AG09309 (cell line): ENCODE measurements at regions not wholly inside any gene's neighbourhood (a gene's known extent, or its start where the extent isn't known, plus 50 kb on each side); places are given as distances from the start of the nearest gene placed in this dataset.
"Not testable (repeated sequence)": the region's sequence is repeated elsewhere in the genome, so short reads cannot be mapped to it uniquely, and the experiment has no call there.

Experiments used
- DNase-seq: peaks from one replicate; pipeline ENCODE4 v3.0.0-alpha.2; 2010; ENCODE audit warnings: low read depth
- H3K4me3 ChIP-seq: 2 replicates; pipeline ENCODE4 v1.5.1; 2011; ENCODE audit warnings: mild to moderate bottlenecking, low read depth, low read length, moderate library complexity; ENCODE audit not compliant: control insufficient read depth
- TF ChIP-seq, protein P1 (sequence below): IDR thresholded peaks from 2 replicates; pipeline ENCODE4 v1.5.1; 2011; ENCODE audit warnings: mild to moderate bottlenecking, low read depth, low read length, inconsistent platforms; ENCODE audit not compliant: insufficient read depth, control insufficient read depth; ENCODE audit errors: missing control alignments

DNA sequence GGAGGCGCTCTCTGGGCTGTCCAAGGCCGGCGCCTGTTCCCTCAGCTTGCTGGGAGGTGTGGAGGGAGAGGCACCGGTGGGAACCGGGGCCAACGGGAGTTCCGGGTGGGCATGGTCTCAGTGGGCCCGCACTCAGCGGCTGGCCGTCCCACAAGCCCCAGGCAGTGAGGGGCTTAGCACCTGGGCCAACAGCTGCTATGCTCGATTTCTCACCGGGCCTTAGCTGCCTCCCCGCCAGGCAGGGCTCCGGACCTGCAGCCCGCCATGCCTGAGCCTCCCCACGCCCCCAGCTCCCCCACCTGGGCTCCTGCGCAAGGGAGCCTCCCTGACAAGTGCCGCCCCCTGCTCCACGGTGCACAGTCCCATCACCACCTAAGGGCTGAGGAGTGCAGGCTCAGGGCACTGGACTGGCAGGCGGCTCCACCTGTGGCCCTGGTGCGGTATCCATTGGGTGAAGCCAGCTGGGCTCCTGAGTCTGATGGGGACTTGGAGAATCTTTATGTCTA is 276.5 kb downstream of the SH2D4B start:
- no peak for DNase-seq
- TF ChIP-seq, protein P1, sequence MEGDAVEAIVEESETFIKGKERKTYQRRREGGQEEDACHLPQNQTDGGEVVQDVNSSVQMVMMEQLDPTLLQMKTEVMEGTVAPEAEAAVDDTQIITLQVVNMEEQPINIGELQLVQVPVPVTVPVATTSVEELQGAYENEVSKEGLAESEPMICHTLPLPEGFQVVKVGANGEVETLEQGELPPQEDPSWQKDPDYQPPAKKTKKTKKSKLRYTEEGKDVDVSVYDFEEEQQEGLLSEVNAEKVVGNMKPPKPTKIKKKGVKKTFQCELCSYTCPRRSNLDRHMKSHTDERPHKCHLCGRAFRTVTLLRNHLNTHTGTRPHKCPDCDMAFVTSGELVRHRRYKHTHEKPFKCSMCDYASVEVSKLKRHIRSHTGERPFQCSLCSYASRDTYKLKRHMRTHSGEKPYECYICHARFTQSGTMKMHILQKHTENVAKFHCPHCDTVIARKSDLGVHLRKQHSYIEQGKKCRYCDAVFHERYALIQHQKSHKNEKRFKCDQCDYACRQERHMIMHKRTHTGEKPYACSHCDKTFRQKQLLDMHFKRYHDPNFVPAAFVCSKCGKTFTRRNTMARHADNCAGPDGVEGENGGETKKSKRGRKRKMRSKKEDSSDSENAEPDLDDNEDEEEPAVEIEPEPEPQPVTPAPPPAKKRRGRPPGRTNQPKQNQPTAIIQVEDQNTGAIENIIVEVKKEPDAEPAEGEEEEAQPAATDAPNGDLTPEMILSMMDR: no peak
- no peak overlapping the region for H3K4me3 ChIP-seq

GRCh38 chr10:80829151-80829550 is 291.4 kb downstream of the SH2D4B start:
- H3K4me3 ChIP-seq: no peak overlapping the region
- DNase-seq: no peak
- TF ChIP-seq, protein P1: no peak

GRCh38 chr10:80829562-80829961 is 291.9 kb downstream of the SH2D4B start:
- TF ChIP-seq, protein P1: no peak
- no peak overlapping the region for H3K4me3 ChIP-seq
- no peak for DNase-seq

DNA sequence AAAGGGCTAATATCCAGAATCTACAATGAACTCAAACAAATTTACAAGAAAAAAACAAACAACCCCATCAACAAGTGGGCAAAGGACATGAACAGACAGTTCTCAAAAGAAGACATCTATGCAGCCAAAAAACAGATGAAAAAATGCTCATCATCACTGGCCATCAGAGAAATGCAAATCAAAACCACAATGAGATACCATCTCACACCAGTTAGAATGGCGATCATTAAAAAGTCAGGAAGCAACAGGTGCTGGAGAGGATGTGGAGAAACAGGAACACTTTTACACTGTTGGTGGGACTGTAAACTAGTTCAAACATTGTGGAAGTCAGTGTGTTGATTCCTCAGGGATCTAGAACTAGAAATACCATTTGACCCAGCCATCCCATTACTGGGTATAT is 295.0 kb downstream of the SH2D4B start:
- DNase-seq, H3K4me3 ChIP-seq: not testable (repeated sequence)

DNA sequence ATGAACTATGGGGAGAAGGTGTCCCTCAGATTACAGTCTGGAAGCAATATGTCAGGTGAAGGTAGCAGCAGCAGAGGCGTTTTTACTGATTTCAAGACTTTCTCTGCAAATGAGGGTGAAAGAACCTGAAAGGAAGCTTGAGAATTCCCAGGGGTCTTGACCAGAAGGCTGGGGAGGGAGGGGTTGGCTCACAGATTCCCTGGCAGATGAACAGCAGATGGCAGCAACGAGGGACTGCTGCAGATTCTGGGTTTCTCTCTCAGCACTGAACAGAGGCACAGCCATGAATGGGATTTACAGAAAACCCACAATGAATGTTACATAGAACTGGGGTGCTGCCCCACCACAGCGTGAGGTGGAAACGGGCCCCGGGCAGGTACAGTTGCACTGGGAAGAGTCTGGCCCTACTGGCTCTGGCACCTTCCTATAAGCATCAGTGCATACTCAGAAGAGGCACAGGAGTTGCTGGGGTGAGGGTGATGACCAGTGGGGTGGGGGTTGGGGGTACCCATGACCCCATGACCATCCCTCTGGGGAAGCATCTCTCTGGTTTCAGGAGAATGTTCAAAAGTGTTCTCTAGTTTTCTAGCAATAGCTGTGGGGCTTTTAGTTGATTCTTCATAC is 317.8 kb downstream of the SH2D4B start:
- TF ChIP-seq, protein P1: no peak
- H3K4me3 ChIP-seq: no peak overlapping the region
- DNase-seq: no peak

DNA sequence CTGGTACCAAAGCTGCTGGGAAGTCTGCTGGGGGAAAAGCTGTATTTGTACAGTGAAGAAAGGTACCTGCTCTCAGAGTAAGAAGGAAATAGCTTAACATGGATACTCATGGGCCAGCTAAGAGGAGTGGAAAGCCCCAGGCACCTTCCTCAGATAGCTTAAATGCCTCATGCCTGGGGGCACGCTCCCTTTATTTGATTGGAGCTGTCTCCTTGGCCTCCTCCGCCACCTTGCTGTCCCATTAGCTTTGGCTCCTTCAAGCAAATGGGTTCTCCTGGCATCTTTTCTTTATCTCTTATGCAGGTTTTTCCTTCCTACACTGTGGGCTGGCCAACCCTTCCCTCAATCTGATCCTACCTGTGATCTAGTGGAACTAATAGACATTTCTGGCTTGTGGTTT is 318.5 kb downstream of the SH2D4B start:
- TF ChIP-seq, protein P1: no peak

DNA sequence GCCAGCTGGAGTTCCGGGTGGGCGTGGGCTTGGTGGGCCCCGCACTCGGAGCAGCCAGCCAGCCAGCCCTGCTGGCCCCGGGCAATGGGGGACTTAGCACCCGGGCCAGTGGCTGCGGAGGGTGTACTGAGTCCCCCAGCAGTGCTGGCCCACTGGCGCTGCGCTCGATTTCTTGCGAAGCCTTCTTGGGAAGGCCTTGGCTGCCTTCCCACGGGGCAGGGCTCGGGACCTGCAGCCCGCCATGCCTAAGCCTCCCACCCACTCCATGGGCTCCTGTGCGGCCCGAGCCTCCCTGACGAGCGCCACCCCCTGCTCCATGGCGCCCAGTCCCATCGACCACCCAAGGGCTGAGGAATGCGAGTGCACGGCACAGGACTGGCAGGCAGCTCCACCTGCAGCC is 321.6 kb downstream of the SH2D4B start:
- H3K4me3 ChIP-seq, DNase-seq: not testable (repeated sequence)

More for the DNA sequence above, 318.5 kb downstream of the SH2D4B start:
- H3K4me3 ChIP-seq: no peak overlapping the region
- no peak for DNase-seq

DNA sequence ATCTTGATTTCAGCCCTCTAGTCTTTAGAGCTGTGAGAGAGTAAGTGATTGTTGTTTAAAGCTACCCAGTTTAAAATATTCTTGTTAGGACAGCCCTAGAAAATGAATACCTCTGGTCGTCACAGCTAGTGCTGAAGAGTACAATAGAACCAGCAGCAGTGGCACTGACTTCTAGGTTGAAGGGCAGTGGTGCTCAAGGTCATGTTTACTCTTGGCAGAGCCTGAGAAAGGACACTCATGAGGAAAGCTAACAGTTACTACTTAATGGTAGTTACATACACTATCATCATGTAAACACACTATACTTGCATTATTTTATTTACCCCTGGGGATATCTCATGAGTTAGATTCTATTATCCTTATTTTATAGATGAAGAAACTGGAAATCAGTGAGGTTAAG is 323.0 kb downstream of the SH2D4B start:
- DNase-seq: no peak
- no peak overlapping the region for H3K4me3 ChIP-seq
- TF ChIP-seq, protein P1: no peak
